ENCODE measurements at regions not wholly inside any gene's neighbourhood (a gene's known extent, or its start where the extent isn't known, plus 50 kb on each side); places are given as distances from the start of the nearest gene placed in this dataset.

DNA sequence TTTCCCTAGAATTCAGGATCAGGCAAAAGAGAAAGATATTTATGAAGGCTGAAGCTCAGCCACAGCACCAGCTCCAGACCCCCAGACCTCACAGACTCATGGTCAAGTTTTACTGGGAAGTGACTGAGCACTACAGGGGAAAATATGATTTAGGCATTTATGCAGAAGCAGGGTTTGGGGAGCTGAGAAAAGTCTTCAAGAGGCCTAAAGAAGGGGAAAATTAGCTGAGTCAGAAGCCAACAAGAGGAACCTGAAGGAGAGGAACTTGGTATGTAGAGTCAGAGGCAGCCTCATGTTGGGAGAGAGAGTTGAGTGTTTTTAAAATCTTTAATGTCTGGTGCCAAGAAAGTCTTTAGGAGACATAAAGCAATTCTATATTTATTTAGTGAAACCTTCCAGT is 63.0 kb downstream of the FOS start:
- TF ChIP-seq, protein P1, sequence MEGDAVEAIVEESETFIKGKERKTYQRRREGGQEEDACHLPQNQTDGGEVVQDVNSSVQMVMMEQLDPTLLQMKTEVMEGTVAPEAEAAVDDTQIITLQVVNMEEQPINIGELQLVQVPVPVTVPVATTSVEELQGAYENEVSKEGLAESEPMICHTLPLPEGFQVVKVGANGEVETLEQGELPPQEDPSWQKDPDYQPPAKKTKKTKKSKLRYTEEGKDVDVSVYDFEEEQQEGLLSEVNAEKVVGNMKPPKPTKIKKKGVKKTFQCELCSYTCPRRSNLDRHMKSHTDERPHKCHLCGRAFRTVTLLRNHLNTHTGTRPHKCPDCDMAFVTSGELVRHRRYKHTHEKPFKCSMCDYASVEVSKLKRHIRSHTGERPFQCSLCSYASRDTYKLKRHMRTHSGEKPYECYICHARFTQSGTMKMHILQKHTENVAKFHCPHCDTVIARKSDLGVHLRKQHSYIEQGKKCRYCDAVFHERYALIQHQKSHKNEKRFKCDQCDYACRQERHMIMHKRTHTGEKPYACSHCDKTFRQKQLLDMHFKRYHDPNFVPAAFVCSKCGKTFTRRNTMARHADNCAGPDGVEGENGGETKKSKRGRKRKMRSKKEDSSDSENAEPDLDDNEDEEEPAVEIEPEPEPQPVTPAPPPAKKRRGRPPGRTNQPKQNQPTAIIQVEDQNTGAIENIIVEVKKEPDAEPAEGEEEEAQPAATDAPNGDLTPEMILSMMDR (conservative IDR thresholded peaks at IDR 0.05; ENCODE audit: low read depth, low read length) = no peak
- H3K4me3 ChIP-seq (ENCODE audit: low read depth, low read length) = no peak overlapping the region
- DNase-seq (ENCODE audit: low read depth) = peak; percentile 33

DNA sequence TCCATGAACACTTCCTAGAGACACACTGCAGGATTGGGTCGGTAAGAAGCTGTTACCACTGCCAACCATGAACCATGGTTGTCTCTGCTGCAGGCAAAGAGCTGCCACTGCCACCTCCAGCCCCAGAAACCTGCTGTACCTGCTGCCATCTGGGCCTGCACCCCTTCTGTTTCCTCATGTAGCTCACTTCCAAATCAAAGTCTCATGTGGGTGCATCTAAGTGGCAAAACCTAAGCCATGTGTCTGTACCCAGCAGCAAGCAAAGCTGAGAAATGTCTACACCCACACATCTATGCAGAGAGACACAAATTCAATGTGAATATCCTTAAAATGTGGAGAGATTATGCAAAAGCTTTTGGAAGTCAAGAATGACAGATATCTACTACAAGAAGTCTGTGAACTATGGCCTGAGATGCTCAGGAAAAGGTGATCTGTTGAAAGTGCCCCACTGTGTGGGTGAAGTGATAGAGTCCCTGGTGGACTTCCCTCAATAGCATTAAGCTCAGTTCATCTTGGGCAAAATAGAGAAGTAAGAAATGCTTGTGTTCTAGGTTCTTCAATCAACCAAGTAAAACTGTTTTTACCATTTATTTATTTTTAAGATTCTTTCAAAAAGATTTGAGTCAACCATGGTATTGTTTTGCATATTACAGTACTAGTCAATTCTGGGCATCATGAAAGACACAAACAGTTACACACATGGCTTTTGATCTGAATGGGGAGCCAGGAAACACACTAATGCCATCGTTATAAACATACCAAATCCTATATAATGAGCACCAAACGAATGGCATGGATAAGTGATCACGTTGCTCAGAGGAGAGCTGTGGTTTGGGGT is 64.4 kb downstream of the FOS start:
- DNase-seq (ENCODE audit: low read depth) = no peak
- TF ChIP-seq, protein P1 (conservative IDR thresholded peaks at IDR 0.05; ENCODE audit: low read depth, low read length) = no peak

DNA sequence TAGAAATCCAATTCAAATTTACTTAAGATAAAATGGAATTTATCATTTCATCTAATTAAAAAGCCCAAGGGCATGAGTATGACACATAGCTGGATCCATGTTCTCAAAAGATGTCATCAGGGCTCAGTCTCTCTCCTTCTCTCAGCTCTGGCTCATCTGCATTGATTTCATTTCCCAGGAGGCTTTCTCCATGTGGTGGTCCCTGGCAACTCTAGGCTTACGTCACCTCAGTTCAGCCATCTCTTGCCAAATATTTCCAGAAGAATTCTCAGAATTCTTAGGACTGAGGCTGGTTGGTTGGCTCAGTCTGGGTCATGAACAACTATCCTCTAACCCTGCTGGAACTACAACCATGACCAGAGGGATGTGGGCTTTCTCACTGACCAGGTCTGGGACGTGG is 65.3 kb downstream of the FOS start:
- TF ChIP-seq, protein P1 (conservative IDR thresholded peaks at IDR 0.05; ENCODE audit: low read depth, low read length) = no peak
- H3K4me3 ChIP-seq (ENCODE audit: low read depth, low read length) = no peak overlapping the region
- DNase-seq (ENCODE audit: low read depth) = peak; percentile 23

More for the DNA sequence above, 64.4 kb downstream of the FOS start:
- H3K4me3 ChIP-seq (ENCODE audit: low read depth, low read length) = no peak overlapping the region

DNA sequence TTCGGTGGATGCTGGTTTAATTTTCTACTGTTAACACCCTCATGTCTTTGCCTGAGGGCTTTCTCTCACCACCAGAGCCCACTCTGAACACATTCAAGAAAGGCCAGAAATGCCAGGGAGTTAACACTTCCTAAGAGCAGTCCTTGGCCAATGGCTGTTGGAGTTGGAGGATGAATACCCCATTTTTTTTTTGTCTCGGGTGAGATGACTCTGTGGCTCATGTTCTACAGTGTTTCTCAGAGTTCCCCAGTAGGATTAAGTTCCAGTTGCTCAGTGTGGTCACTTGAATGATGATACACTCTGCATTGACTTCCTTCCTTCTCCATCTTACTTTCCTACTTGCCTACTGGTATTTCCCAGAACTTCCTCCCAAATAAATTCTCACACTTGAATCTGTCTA is 65.8 kb downstream of the FOS start:
- TF ChIP-seq, protein P1 (conservative IDR thresholded peaks at IDR 0.05; ENCODE audit: low read depth, low read length) = no peak
- H3K4me3 ChIP-seq (ENCODE audit: low read depth, low read length) = no peak overlapping the region
- no peak for DNase-seq (ENCODE audit: low read depth)

DNA sequence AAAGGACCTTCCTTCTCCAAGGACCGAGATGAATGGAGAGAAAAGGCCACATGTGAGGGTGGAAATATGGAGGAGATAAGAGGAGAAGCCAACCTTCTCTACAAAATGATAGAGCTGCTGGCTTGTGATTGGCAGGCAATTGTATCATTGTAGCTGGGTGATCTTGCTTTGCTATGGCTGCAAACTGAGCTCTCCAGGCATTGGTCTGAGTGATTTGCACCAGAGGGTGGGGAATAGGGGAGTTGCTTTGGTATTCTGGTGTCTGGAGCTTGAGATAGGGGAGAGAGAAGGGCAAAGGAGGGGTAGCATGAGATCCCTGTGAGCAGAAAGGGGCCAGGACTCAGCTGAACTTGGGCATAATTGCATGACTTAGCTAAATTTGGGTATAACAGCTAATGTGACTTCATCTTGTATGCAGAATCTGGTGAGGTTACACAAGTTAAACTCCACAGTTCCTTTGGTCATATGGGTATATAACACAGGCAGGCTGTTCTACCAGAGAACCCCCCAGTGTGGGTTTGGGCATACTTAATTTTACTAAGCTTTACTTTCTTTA is 72.0 kb downstream of the FOS start:
- H3K4me3 ChIP-seq (ENCODE audit: low read depth, low read length) = no peak overlapping the region
- TF ChIP-seq, protein P1 (conservative IDR thresholded peaks at IDR 0.05; ENCODE audit: low read depth, low read length) = no peak
- no peak for DNase-seq (ENCODE audit: low read depth)

DNA sequence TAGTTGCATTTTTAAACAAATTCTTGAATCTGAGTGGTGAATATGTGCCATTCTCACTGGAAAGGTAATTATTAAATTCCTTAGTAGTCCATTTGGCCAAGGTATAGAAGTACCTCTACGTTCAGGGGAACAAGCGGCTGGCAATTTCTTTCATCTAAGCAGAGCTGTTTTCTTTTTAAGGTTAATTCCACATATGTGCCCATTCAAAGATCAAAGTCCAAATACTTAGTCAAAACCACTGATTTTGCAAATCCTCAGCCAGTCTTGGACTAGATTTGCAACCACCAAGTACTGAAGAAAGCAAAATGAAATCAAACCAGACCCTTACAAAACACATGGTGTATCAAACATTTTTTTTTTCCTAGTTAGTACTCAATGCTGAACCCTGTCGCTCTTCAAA is 68.7 kb upstream of the JDP2 start:
- H3K4me3 ChIP-seq (ENCODE audit: low read depth, low read length) = no peak overlapping the region
- DNase-seq (ENCODE audit: low read depth) = no peak
- TF ChIP-seq, protein P1 (conservative IDR thresholded peaks at IDR 0.05; ENCODE audit: low read depth, low read length) = no peak

DNA sequence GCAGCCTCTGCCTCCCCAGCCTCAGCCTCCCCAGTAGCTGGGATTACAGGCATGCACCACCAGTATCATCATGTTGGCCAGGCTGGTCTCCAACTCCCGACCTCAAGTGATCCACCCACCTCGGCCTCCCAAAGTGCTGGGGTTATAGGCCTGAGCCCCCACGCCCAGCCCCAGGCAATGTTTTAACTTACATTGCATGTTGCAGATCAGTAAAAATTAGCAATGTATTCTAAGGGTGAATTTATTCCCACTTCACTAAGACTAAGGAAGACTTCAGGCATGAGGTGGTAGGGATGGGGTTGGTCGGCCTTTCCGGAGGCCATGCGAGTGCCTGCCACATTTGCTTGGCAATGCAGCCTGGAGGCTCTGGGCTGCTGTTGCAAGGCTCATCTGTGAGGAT is 66.8 kb upstream of the JDP2 start:
- no peak for DNase-seq (ENCODE audit: low read depth)
- H3K4me3 ChIP-seq (ENCODE audit: low read depth, low read length) = no peak overlapping the region
- TF ChIP-seq, protein P1 (conservative IDR thresholded peaks at IDR 0.05; ENCODE audit: low read depth, low read length) = no peak
